DOHH2 (cell line): ENCODE measurements at regions not wholly inside any gene's neighbourhood (a gene's known extent, or its start where the extent isn't known, plus 50 kb on each side); places are given as distances from the start of the nearest gene placed in this dataset.

ENCODE experiments used
- H3F3A ChIP-seq: fragments of 200-600 bp; sonication (generic), shearing (Covaris generic); 2 replicates; pipeline ENCODE4 v1.6.0; 2016; ENCODE audit warnings: antibody characterized with exemption, mild to moderate bottlenecking; ENCODE audit not compliant: control insufficient read depth, insufficient read depth
- H3K27ac ChIP-seq: fragments of 200-600 bp; sonication (generic); 2 replicates; pipeline ENCODE4 v1.5.1; 2014; ENCODE audit warnings: low read depth, mild to moderate bottlenecking, low read length, moderate library complexity
- H3K27me3 ChIP-seq: fragments of 200-600 bp; sonication (generic); 2 replicates; pipeline ENCODE4 v1.6.1; 2014; ENCODE audit warnings: mild to moderate bottlenecking, low read length, mixed read lengths; ENCODE audit not compliant: control insufficient read depth
- H3K36me3 ChIP-seq: fragments of 200-600 bp; sonication (generic); 2 replicates; pipeline ENCODE4 v1.6.1; 2014; ENCODE audit warnings: mild to moderate bottlenecking, low read length, moderate library complexity, mixed read lengths; ENCODE audit not compliant: control insufficient read depth
- H3K4me1 ChIP-seq: fragments of 200-600 bp; sonication (generic); 2 replicates; pipeline ENCODE4 v1.6.1; 2014; ENCODE audit warnings: mild to moderate bottlenecking, low read length, mixed read lengths; ENCODE audit not compliant: control insufficient read depth
- H3K4me2 ChIP-seq: fragments of 200-600 bp; sonication (generic); 2 replicates; pipeline ENCODE4 v1.6.0; 2014; ENCODE audit warnings: mild to moderate bottlenecking, low read length, moderate library complexity
- H3K4me3 ChIP-seq: fragments of 200-600 bp; sonication (generic); 2 replicates; pipeline ENCODE4 v1.5.1; 2014; ENCODE audit warnings: mild to moderate bottlenecking, low read length, mixed read lengths
- H3K79me2 ChIP-seq: fragments of 200-600 bp; sonication (generic); 2 replicates; pipeline ENCODE4 v1.6.1; 2014; ENCODE audit warnings: mild to moderate bottlenecking, low read length, mixed read lengths; ENCODE audit not compliant: control insufficient read depth
- H3K9me2 ChIP-seq: fragments of 200-600 bp; sonication (generic); replicated peaks from 2 replicates; pipeline ENCODE4 v1.6.1; 2014; ENCODE audit warnings: mild to moderate bottlenecking, low read length, mixed read lengths; ENCODE audit not compliant: control insufficient read depth
- H3K9me3 ChIP-seq: fragments of 200-600 bp; sonication (generic); 2 replicates; pipeline ENCODE4 v1.6.1; 2014; ENCODE audit warnings: antibody characterized with exemption, low read length, mixed read lengths; ENCODE audit not compliant: control insufficient read depth, insufficient read depth
- H4K20me1 ChIP-seq: fragments of 200-600 bp; sonication (generic); 2 replicates; pipeline ENCODE4 v1.6.0; 2014; ENCODE audit warnings: low read depth, mild to moderate bottlenecking, antibody characterized with exemption, low read length, moderate library complexity; ENCODE audit not compliant: control insufficient read depth, insufficient read depth
- EZH2phosphoT487 ChIP-seq: fragments of 200-600 bp; sonication (generic); IDR thresholded peaks from 2 replicates; pipeline ENCODE4 v1.6.1; 2017; ENCODE audit warnings: borderline replicate concordance, mild to moderate bottlenecking, antibody characterized with exemption, low read length, moderate library complexity, mixed read lengths
- TF ChIP-seq, protein P1 (sequence below): fragments of 200-600 bp; sonication (generic); IDR thresholded peaks from one replicate; pipeline ENCODE4 v1.5.1; 2014; ENCODE audit warnings: antibody characterized with exemption, mild to moderate bottlenecking, low read depth, low read length; ENCODE audit not compliant: poor library complexity, severe bottlenecking

DNA sequence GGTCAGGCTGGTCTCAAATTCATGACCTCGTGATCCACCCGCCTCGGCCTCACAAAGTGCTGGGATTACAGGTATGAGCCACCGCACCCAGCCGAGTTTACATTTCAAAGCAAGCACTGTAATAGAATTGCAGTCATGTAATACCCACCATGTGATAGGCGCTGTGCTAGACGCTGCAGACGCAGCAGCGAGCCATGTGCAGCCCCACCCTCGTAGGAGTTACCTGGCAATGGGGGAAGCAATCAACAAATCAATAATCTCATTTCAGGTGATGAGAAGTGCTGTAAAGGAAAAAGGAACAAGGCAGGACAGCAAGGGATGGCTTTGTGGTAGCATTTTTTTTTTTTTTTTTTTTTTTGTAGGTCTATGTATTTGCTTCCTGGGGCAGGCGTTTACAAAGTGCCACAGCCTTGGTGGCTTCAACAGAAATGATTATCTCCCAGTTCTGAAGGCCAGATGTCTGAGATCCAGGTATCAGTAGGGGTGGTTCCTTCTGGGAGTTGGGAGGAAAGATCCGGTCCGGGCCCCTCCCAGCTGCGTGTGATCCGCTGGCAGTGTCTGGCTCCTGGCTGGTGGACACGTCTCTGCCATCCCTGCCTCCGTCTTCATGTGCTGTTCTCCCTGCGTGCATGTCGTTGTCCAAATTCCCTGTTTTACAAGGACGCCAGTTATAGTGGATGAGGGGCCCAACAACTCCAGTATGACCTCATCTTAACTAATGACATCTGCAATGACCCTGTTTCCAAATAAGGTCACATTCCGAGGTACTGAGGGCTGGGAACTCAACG lies 72.8 kb downstream of the TNFAIP2 start:
- Histone ChIP-seq H3K9me3 (no peaks in the 10 kb centered on the region), H3K27ac (no peak overlapping the region), H3K4me3 (no peak overlapping the region), H4K20me1 (no peaks in the 10 kb centered on the region), H3K79me2 (no peaks in the 10 kb centered on the region), H3K27me3 (0 out of 2 replicates have a peak, but pooled peaks cover 2% of the 10 kb centered on the region), H3K4me1 (no peaks in the 10 kb centered on the region), H3F3A (no peaks in the 10 kb centered on the region), H3K9me2 (no peaks in the 10 kb centered on the region), H3K36me3 (no peaks in the 10 kb centered on the region), H3K4me2 (no peak overlapping the region)
- TF ChIP-seq EZH2phosphoT487 = no peak
- TF ChIP-seq, protein P1, sequence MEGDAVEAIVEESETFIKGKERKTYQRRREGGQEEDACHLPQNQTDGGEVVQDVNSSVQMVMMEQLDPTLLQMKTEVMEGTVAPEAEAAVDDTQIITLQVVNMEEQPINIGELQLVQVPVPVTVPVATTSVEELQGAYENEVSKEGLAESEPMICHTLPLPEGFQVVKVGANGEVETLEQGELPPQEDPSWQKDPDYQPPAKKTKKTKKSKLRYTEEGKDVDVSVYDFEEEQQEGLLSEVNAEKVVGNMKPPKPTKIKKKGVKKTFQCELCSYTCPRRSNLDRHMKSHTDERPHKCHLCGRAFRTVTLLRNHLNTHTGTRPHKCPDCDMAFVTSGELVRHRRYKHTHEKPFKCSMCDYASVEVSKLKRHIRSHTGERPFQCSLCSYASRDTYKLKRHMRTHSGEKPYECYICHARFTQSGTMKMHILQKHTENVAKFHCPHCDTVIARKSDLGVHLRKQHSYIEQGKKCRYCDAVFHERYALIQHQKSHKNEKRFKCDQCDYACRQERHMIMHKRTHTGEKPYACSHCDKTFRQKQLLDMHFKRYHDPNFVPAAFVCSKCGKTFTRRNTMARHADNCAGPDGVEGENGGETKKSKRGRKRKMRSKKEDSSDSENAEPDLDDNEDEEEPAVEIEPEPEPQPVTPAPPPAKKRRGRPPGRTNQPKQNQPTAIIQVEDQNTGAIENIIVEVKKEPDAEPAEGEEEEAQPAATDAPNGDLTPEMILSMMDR = no peak

DNA sequence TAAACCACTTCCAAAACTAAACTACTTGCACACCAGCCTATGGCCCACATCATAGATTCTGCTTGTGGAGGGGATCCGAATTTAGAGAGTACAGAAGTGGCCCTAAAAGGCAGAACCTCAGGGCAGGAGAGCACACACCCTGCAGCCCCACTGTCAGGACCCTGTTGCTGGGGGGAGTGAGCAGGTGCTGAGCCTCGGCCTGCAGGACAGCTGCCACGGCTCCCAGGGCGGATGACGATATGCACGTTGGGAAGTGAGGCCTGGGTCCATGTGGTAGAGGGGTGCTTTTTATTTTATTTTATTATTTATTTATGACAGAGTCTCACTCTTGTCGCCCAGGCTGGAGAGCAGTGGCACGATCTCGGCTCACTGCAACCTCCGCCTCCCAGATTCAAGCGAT lies 73.5 kb downstream of the TNFAIP2 start:
- TF ChIP-seq EZH2phosphoT487 = no peak
- TF ChIP-seq, protein P1 = no peak

DNA sequence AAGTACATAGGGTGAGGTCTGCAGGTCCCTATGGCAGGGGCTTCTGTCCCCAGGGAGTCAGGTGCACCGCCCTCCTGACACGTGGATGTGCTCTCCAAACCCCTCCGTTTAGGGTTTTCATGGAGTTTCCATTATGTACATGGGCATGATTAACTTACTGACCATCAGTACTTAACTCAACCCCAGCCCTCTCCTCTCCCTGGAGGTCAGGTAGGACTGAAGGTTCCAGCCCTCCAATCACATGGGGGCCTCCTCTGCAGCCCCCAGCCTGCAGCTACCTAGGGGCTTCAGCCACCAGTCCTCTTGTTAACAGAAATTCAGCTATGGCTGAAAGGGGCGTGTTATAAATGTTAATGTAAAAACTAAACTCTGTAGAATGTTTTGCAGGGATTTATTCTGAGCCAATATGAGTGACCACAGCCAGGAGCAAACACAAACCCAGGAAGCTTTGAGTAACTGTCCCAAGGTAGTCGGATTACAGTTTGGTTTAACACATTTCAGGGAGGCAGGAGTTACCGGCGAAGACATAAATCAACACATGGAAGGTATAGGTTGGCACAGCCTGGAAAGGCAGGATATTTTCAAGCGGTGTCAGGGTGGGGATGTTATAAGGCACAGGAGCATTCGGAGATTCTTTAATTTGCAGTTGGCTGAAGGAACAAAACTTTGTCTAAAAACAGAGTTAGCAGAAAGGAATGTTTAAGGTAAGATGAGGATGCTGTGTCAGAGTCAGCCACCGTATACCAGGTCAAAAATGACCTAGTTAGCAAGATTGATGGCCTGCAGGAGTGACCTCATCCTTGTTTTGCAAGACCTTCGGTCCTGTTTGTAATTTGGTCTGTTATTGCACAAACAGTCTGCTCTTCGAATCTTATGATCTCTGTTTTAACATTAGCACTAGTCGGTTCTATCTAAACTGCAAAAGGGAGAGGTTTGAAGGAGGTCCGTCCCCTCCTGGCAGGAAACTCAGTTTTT lies 75.2 kb downstream of the TNFAIP2 start:
- Histone ChIP-seq H3K36me3 (no peaks in the 10 kb centered on the region), H3K9me3 (peaks cover 2% of the 10 kb centered on the region; the same call in 1 of the 2 replicates), H3K4me2 (no peak overlapping the region), H3K27ac (no peak overlapping the region), H3K4me3 (no peak overlapping the region), H3F3A (no peaks in the 10 kb centered on the region), H3K9me2 (no peaks in the 10 kb centered on the region), H3K27me3 (0 out of 2 replicates have a peak, but pooled peaks cover 2% of the 10 kb centered on the region), H3K4me1 (0 out of 2 replicates have a peak, but pooled peaks cover 4% of the 10 kb centered on the region), H4K20me1 (no peaks in the 10 kb centered on the region), H3K79me2 (no peaks in the 10 kb centered on the region)
- TF ChIP-seq, protein P1 = no peak
- TF ChIP-seq EZH2phosphoT487 = no peak

More for the DNA sequence above, 73.5 kb downstream of the TNFAIP2 start:
- Histone ChIP-seq H3K9me3 (peaks cover 1% of the 10 kb centered on the region; the same call in 1 of the 2 replicates), H3K9me2 (no peaks in the 10 kb centered on the region), H3K4me2 (no peak overlapping the region), H3K79me2 (no peaks in the 10 kb centered on the region), H3K27me3 (0 out of 2 replicates have a peak, but pooled peaks cover 2% of the 10 kb centered on the region), H4K20me1 (no peaks in the 10 kb centered on the region), H3K4me3 (no peak overlapping the region), H3F3A (no peaks in the 10 kb centered on the region), H3K36me3 (no peaks in the 10 kb centered on the region), H3K4me1 (0 out of 2 replicates have a peak, but pooled peaks cover 4% of the 10 kb centered on the region), H3K27ac (no peak overlapping the region)
